ENCODE measurements at regions not wholly inside any gene's neighbourhood (a gene's known extent, or its start where the extent isn't known, plus 50 kb on each side); places are given as distances from the start of the nearest gene placed in this dataset.
A peak's percentile ranks its signal among the peaks of the same experiment; 100 is the strongest.

- DNase-seq (ENCODE audit: low spot score) = no peak
Measured at GRCh38 chr10:4028854-4029583, 244.0 kb upstream of the KLF6 start.

GRCh38 chr10:4028027-4028471, 243.0 kb upstream of the KLF6 start:
- DNase-seq (ENCODE audit: low spot score) = no peak

- no peak for DNase-seq (ENCODE audit: low spot score)
Measured at GRCh38 chr10:4025339-4025738, 240.3 kb upstream of the KLF6 start.

- DNase-seq (ENCODE audit: low spot score) = no peak
Measured at GRCh38 chr10:4024516-4025245, 239.7 kb upstream of the KLF6 start.

- DNase-seq (ENCODE audit: low spot score) = no peak
Measured at GRCh38 chr10:4024027-4024426, 239.0 kb upstream of the KLF6 start.

- DNase-seq (ENCODE audit: low spot score) = no peak
Measured at GRCh38 chr10:4022473-4022872, 237.5 kb upstream of the KLF6 start.

GRCh38 chr10:4020631-4021030, 235.6 kb upstream of the KLF6 start:
- DNase-seq (ENCODE audit: low spot score) = no peak

- DNase-seq (ENCODE audit: low spot score) = no peak
Measured at GRCh38 chr10:4018054-4018511, 233.1 kb upstream of the KLF6 start.

- DNase-seq (ENCODE audit: low spot score) = no peak
Measured at GRCh38 chr10:4017336-4017735, 232.3 kb upstream of the KLF6 start.

GRCh38 chr10:4016214-4016740, 231.3 kb upstream of the KLF6 start:
- no peak for DNase-seq (ENCODE audit: low spot score)

- DNase-seq (ENCODE audit: low spot score) = peak; percentile 60
Measured at GRCh38 chr10:4013651-4014121, 228.7 kb upstream of the KLF6 start.

GRCh38 chr10:4012848-4013247, 227.8 kb upstream of the KLF6 start:
- no peak for DNase-seq (ENCODE audit: low spot score)

GRCh38 chr10:4011136-4011812, 226.3 kb upstream of the KLF6 start:
- no peak for DNase-seq (ENCODE audit: low spot score)

GRCh38 chr10:4008676-4009382, 223.8 kb upstream of the KLF6 start:
- no peak for DNase-seq (ENCODE audit: low spot score)

GRCh38 chr10:4007771-4008170, 222.8 kb upstream of the KLF6 start:
- no peak for DNase-seq (ENCODE audit: low spot score)

- DNase-seq (ENCODE audit: low spot score) = no peak
Measured at GRCh38 chr10:4006858-4007257, 221.8 kb upstream of the KLF6 start.

GRCh38 chr10:4006051-4006450, 221.0 kb upstream of the KLF6 start:
- peak; percentile 24 for DNase-seq (ENCODE audit: low spot score)

- no peak for DNase-seq (ENCODE audit: low spot score)
Measured at GRCh38 chr10:4004990-4005389, 220.0 kb upstream of the KLF6 start.

- DNase-seq (ENCODE audit: low spot score) = no peak
Measured at GRCh38 chr10:4004144-4004543, 219.1 kb upstream of the KLF6 start.

GRCh38 chr10:4003348-4003973, 218.5 kb upstream of the KLF6 start:
- DNase-seq (ENCODE audit: low spot score) = no peak

GRCh38 chr10:4001811-4002210, 216.8 kb upstream of the KLF6 start:
- DNase-seq (ENCODE audit: low spot score) = no peak

Measured in umbilical cord (tissue), 1 donor.